Activated CD8-positive, alpha-beta memory T cell treated with anti-CD3 and anti-CD28 coated beads, Interleukin-2, amount 50 U/mL, for 1 hour (primary cell): ENCODE measurements at regions not wholly inside any gene's neighbourhood (a gene's known extent, or its start where the extent isn't known, plus 50 kb on each side); places are given as distances from the start of the nearest gene placed in this dataset.
"Not testable (repeated sequence)": the region's sequence is repeated elsewhere in the genome, so short reads cannot be mapped to it uniquely, and the experiment has no call there.

ENCODE experiments used
- DNase-seq: peaks from one replicate; pipeline ENCODE4 v3.0.0-alpha.2; 2020; ENCODE audit errors: extremely low read depth

- DNase-seq = no peak
Observed at GRCh38 chr6:105882121-105882803, 203.9 kb upstream of the PRDM1 start.

DNA sequence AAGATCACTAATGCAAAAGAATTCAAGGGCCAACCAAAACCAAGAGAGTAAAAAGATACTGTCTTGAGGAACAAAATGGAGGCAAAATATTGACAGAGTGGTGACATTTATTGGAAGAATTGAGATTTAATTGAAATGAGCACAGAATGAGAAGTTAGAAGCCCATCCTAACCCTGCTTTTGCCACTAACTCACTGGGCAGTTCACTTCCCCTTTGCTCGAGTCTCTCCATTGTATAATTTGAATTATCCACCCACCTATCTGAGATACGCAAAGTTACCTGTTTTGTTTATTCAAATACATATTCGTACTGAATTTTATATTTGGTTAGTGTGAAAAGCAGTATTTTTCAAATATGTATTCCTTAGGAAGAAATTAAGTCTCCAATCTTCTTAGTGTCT is 204.5 kb upstream of the PRDM1 start:
- DNase-seq = no peak

DNA sequence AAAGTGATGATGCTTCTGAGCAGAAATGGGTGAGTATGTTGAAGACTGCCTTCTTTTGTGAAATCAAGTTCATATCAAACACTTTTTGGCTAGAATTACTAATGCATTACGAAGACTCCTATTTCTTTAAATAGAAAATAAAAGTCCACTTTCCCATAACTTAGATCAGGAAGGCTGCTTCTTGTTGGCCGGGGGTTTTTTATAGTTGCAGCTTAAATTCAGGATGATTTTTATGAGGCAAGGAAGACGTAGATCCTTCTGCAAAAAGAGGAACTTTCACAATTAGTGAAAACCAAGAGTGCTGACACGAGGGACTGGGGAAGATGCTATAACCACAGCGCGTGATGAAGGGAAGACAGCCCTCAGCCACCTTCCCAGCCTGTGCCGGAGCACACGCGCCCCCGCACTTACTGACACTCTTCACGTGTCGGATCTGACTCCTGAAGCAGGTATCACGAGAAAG is 206.1 kb upstream of the PRDM1 start:
- no peak for DNase-seq

GRCh38 chr6:105879146-105879545 is 207.0 kb upstream of the PRDM1 start:
- DNase-seq = no peak

GRCh38 chr6:105875974-105876640 is 210.0 kb upstream of the PRDM1 start:
- DNase-seq = no peak

- no peak for DNase-seq
Observed at GRCh38 chr6:105874835-105875626, 211.1 kb upstream of the PRDM1 start.

DNA sequence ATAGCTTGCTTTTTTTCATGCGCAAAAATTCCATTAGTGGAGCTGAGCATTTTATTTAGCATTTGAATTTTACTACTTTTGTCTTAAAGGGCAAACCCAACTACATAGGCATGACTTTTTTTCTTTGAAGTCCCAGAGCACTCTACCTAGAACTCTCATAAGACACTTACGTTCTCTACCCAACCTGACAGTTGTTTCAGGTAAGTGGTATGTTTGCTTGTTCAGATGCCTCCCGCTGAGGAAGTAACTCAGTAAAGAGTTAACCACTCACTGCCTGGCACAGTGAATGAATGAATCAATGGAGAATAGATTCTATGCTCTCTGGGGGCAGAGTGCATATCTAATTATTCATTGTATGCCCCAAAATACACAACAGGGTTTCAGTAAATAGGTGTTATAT is 212.3 kb upstream of the PRDM1 start:
- no peak for DNase-seq

GRCh38 chr6:105873211-105873704 is 212.9 kb upstream of the PRDM1 start:
- no peak for DNase-seq

- no peak for DNase-seq
Observed at GRCh38 chr6:105872249-105872648, 213.9 kb upstream of the PRDM1 start.

DNA sequence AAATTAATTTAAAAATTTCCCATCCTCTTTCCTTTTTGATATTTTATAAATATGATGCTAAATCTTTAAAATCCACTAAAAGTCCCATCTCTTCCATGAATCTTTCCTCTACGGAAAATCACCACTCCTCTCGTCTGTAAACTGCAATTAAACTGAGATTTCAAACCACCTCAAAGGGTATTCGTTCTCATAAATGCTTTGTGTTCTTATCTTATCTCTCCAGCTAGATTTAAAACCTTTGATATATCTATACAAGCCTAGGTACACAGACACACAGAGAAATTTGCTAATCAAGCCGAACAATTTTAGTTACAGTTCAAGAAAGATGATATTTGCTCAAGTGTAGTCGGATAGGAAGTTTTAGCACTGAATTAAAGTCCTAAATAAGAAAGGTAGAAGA is 214.6 kb upstream of the PRDM1 start:
- DNase-seq = no peak

DNA sequence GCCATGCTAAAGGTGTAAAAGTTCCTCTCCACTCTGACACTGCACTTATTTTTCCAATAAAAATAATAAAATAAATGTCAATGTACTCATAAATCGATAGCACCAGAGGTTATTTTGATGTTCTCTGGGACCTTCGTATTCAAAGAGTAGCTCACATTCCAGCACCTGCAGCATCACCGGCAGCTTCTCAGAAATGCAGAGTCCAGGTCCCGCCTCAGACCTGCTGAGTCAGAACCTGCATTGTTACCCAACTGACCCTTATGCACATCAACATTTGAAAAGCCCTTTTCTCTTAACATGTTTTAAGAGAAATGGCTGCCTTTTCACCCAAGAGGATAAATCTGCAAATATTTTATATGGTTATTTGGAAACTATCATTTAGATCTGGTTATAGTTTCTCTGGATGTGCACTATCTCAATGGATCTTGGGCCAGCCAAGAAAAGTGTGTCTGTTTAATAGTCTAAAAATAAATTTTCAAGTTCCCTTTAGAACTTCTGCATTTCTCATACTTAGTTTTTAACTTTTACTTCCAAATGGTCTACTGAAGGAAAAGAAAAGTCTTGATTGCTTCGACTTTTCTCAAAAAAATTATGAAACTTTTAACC is 216.2 kb upstream of the PRDM1 start:
- no peak for DNase-seq

- DNase-seq = no peak
Observed at GRCh38 chr6:105868823-105869460, 217.2 kb upstream of the PRDM1 start.

GRCh38 chr6:105867821-105868220 is 218.3 kb upstream of the PRDM1 start:
- DNase-seq = no peak

DNA sequence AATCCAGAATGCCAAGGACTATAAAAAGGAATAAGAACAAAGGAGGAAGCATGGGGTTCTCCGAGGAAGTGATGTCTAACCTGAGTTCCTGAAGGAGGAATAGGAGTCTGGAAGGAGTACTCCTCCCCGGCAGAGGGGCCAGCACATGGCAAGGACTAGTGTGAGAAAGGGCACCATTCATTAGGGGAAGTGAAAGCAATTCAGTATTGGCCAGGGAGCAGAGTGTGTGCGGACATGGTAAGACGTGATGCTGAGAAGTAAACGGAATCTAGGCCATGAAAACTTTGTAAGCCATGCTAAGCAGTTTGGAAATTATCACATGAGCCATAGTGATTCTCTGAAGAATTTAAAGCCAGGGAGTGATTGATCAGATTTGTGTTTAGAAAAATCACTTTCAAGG is 218.9 kb upstream of the PRDM1 start:
- DNase-seq = no peak

- DNase-seq = no peak
Observed at GRCh38 chr6:105862936-105863607, 223.1 kb upstream of the PRDM1 start.

- DNase-seq = not testable (repeated sequence)
Observed at GRCh38 chr6:105860927-105861326, 225.2 kb upstream of the PRDM1 start.

DNA sequence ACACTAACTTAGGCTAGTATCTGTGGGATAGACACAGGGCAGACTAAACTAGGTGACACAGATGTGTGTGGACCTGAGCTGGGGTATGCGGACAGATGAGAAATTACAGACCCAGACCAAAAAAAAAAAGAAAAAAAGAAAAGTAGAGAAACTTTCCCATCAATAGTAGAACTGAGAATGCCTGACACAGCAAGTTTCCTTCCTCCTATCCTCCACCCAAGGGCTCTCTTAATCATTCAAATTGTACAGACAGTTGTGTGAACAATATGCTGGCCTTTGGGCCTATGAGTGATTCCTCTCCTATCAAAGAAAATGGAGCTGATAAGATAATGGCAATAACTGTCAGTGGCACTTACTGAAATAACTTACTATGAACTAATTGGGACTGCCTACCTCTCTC is 226.7 kb upstream of the PRDM1 start:
- no peak for DNase-seq

DNA sequence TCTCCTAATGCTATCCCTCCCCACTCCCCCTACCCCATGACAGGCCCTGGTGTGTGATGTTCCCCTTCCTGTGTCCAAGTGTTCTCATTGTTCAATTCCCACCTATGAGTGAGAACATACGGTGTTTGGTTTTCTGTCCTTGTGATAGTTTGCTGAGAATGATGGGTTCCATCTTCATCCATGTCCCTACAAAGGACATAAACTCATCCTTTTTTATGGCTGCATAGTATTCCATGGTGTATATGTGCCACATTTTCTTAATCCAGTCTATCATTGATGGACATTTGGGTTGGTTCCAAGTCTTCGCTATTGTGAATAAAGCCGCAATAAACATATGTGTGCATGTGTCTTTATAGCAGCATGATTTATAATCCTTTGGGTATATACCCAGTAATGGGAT is 227.5 kb upstream of the PRDM1 start:
- not testable (repeated sequence) for DNase-seq

GRCh38 chr6:105855433-105855832 is 230.7 kb upstream of the PRDM1 start:
- no peak for DNase-seq

DNA sequence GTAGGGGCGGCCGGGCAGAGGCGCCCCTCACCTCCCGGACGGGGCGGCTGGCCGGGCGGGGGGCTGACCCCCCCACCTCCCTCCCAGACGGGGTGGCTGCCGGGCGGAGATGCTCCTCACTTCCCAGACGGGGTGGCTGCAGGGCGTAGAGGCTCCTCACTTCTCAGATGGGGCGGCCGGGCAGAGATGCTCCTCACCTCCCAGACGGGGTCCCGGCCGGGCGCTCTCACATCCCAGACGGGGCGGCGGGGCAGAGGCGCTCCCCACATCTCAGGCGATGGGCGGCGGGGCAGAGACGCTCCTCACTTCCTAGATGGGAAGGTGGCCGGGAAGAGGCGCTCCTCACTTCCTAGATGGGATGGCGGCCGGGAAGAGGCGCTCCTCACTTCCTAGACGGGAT is 232.2 kb upstream of the PRDM1 start:
- DNase-seq = not testable (repeated sequence)

DNA sequence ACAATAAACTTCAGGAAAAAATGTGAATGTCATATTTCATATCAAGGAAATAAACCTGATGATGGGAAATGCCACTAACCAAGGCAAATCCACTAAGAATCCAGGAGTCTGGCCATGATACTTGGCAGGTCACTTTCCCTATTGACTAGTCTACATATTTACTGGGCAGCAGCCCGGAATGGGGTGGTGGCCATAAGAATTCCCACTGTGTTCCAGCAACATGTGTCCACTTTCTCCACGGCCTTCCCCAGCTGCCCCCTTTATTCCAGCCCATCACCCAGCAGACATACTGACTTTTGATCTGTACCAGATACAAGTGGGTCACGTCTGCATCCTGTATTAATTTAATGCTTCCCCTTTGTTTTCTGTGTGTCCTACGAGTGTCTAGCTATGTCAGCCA is 234.5 kb upstream of the PRDM1 start:
- no peak for DNase-seq
